GM12878 (cell line): ENCODE measurements at regions not wholly inside any gene's neighbourhood (a gene's known extent, or its start where the extent isn't known, plus 50 kb on each side); places are given as distances from the start of the nearest gene placed in this dataset.

ENCODE experiments used
- ASH2L ChIP-seq: fragments of 300-600, 200-600 bp; sonication (generic); IDR thresholded peaks from 2 replicates; pipeline ENCODE4 v1.6.1; 2017; ENCODE audit warnings: low read depth, mild to moderate bottlenecking, borderline replicate concordance
- ATF3 ChIP-seq: IDR thresholded peaks from 2 replicates; pipeline ENCODE4 v1.6.1; 2011; ENCODE audit warnings: low read depth, mild to moderate bottlenecking, low read length, moderate library complexity, borderline replicate concordance; ENCODE audit errors: extremely low read depth
- BHLHE40 ChIP-seq, 2 experiments: fragments of 450-650 bp in 1 of 2; IDR thresholded peaks; 2 replicates each; pipeline ENCODE4 v1.6.1; 2011 to 2017; ENCODE audit warnings: low read depth in 2 of 2, borderline replicate concordance in 1 of 2, improper control_type of control experiment in 1 of 2, low read length in 1 of 2, mild to moderate bottlenecking in 1 of 2
- BRCA1 ChIP-seq: IDR thresholded peaks from 2 replicates; pipeline ENCODE4 v1.6.1; 2011; ENCODE audit warnings: low read depth, low read length, improper control_type of control experiment
- IRF5 ChIP-seq: fragments of 450-650 bp; IDR thresholded peaks from 2 replicates; pipeline ENCODE4 v1.6.1; 2017; ENCODE audit warnings: borderline replicate concordance
- MTA3 ChIP-seq: IDR thresholded peaks from 2 replicates; pipeline ENCODE4 v1.6.1; 2012; ENCODE audit warnings: low read length, inconsistent platforms, borderline replicate concordance
- MYC ChIP-seq: IDR thresholded peaks from 2 replicates; pipeline ENCODE4 v1.6.1; 2011; ENCODE audit warnings: mild to moderate bottlenecking, low read length, moderate library complexity, inconsistent platforms; ENCODE audit not compliant: insufficient read depth, insufficient replicate concordance, insufficient read length, severe bottlenecking
- PAX8 ChIP-seq: fragments of 450-650 bp; IDR thresholded peaks from 2 replicates; pipeline ENCODE4 v1.6.1; 2017; ENCODE audit warnings: mild to moderate bottlenecking, moderate library complexity
- POLR2AphosphoS2 ChIP-seq: IDR thresholded peaks from 2 replicates; pipeline ENCODE4 v1.6.1; 2011; ENCODE audit warnings: low read depth, mild to moderate bottlenecking, low read length, improper control_type of control experiment, moderate library complexity
- RB1 ChIP-seq: fragments of 450-650 bp; formaldehyde crosslinking; IDR thresholded peaks from 2 replicates; pipeline ENCODE4 v1.6.1; 2017; ENCODE audit warnings: mild to moderate bottlenecking, borderline replicate concordance
- RELB ChIP-seq: fragments of 450-650 bp; IDR thresholded peaks from 2 replicates; pipeline ENCODE4 v1.6.1; 2017; ENCODE audit warnings: low read depth, mild to moderate bottlenecking, moderate library complexity
- ZBED1 ChIP-seq: IDR thresholded peaks from 2 replicates; pipeline ENCODE4 v1.6.1; 2016; ENCODE audit warnings: borderline replicate concordance

GRCh38 chr13:105466376-105466775 lies 1069.1 kb downstream of the EFNB2 start (continued):
- TF ChIP-seq IRF5, result no peak
- TF ChIP-seq BRCA1, result no peak
- TF ChIP-seq ASH2L, result no peak
- TF ChIP-seq POLR2AphosphoS2, result no peak
- no peak for TF ChIP-seq RELB
- no peak for TF ChIP-seq RB1
- TF ChIP-seq PAX8, result no peak
- no peak for TF ChIP-seq MTA3
- TF ChIP-seq ZBED1, result no peak
- TF ChIP-seq MYC, result no peak
- TF ChIP-seq ATF3, result no peak
- no peak for TF ChIP-seq BHLHE40 (IDR thresholded peaks at IDR 0.05; ENCODE audit: borderline replicate concordance in 1 of 2, low read depth in 2 of 2, low read length in 1 of 2)
